ENCODE measurements at regions not wholly inside any gene's neighbourhood (a gene's known extent, or its start where the extent isn't known, plus 50 kb on each side); places are given as distances from the start of the nearest gene placed in this dataset.

- Histone ChIP-seq H3K27me3 (no peaks in the 10 kb centered on the region), H3K9me3 (no peaks in the 10 kb centered on the region), H3K36me3 (no peaks in the 10 kb centered on the region), H3K27ac (no peak overlapping the region), H3K4me3 (no peak overlapping the region), H3K4me1 (peaks cover 0 to 14% (median 3%) of the 10 kb centered on the region in 4 donors)
- TF ChIP-seq CTCF (IDR thresholded peaks at IDR 0.05) (no peak), POLR2A (IDR thresholded peaks at IDR 0.05) (no peak)
- DNase-seq = no peak
These were observed 97.8 kb downstream of the SIK1 start for GRCh38 chr21:43328958-43329691.

GRCh38 chr21:43328185-43328957 is 98.6 kb downstream of the SIK1 start:
- no peak for TF ChIP-seq POLR2A (IDR thresholded peaks at IDR 0.05)
- TF ChIP-seq CTCF (IDR thresholded peaks at IDR 0.05) = no peak
- DNase-seq = no peak
- H3K27ac ChIP-seq = no peak overlapping the region
- H3K4me1 ChIP-seq = peaks cover 0 to 11% (median 3%) of the 10 kb centered on the region in 4 donors
- no peaks in the 10 kb centered on the region for H3K27me3 ChIP-seq
- H3K4me3 ChIP-seq = no peak overlapping the region
- H3K9me3 ChIP-seq = no peaks in the 10 kb centered on the region
- no peaks in the 10 kb centered on the region for H3K36me3 ChIP-seq

- H3K36me3 ChIP-seq = no peaks in the 10 kb centered on the region
- H3K9me3 ChIP-seq = no peaks in the 10 kb centered on the region
- no peak for TF ChIP-seq CTCF (IDR thresholded peaks at IDR 0.05)
- TF ChIP-seq POLR2A (IDR thresholded peaks at IDR 0.05) = no peak
- H3K27me3 ChIP-seq = no peaks in the 10 kb centered on the region
- peaks cover 0 to 6% (median 0%) of the 10 kb centered on the region in 4 donors for H3K4me1 ChIP-seq
- no peak overlapping the region for H3K27ac ChIP-seq
- peak in 1 of 3 donors; percentile 56 for DNase-seq
- H3K4me3 ChIP-seq = no peak overlapping the region
These were observed 100.8 kb downstream of the SIK1 start for GRCh38 chr21:43325968-43326715.

- Histone ChIP-seq H3K27ac (no peak overlapping the region), H3K27me3 (no peaks in the 10 kb centered on the region), H3K36me3 (no peaks in the 10 kb centered on the region), H3K4me1 (peaks cover 0 to 6% (median 0%) of the 10 kb centered on the region in 4 donors), H3K9me3 (no peaks in the 10 kb centered on the region), H3K4me3 (no peak overlapping the region)
- TF ChIP-seq CTCF (IDR thresholded peaks at IDR 0.05) (no peak), POLR2A (IDR thresholded peaks at IDR 0.05) (no peak)
- DNase-seq = no peak
These were observed 101.9 kb downstream of the SIK1 start for GRCh38 chr21:43325036-43325435.

- no peak for DNase-seq
- Histone ChIP-seq H3K27me3 (no peaks in the 10 kb centered on the region), H3K9me3 (no peaks in the 10 kb centered on the region), H3K4me3 (no peak overlapping the region), H3K4me1 (peaks cover 0 to 6% (median 0%) of the 10 kb centered on the region in 4 donors), H3K27ac (no peak overlapping the region), H3K36me3 (no peaks in the 10 kb centered on the region)
- TF ChIP-seq POLR2A (IDR thresholded peaks at IDR 0.05) = no peak
- no peak for TF ChIP-seq CTCF (IDR thresholded peaks at IDR 0.05)
These were observed 102.3 kb downstream of the SIK1 start for GRCh38 chr21:43324596-43324995.
